A549 (cell line): ENCODE measurements at regions not wholly inside any gene's neighbourhood (a gene's known extent, or its start where the extent isn't known, plus 50 kb on each side); places are given as distances from the start of the nearest gene placed in this dataset.

ENCODE experiments used
- ATAC-seq, 2 experiments: fragments of 200-7000 bp in 1 of 2; fragments of >200 bp in 1 of 2; cut with Nextera tagmentation in 1 of 2; cut with Tn5 transposase in 1 of 2; 3 replicates each; pipeline versions ENCODE4 v1.8.0 to v1.9.1; 2018 to 2020; ENCODE audit warnings: mild to moderate bottlenecking in 1 of 2, moderate library complexity in 1 of 2
- CTCF ChIA-PET: fragments of 300-600 bp; sonication (Branson Sonifier 250); formaldehyde crosslinking; extraction: SDS; loops from one replicate; lab custom pipeline; 2021; ENCODE audit warnings: antibody characterized with exemption, inconsistent platforms; lab: Yijun Ruan, JAX
- POLR2A ChIA-PET: fragments of 350-600 bp; formaldehyde crosslinking; extraction: SDS; loops from one replicate; lab custom pipeline; 2021; ENCODE audit warnings: antibody characterized with exemption, inconsistent platforms; lab: Yijun Ruan, JAX
- DNase-seq, 2 experiments: peaks; one replicate each; pipeline versions ENCODE4 v3.0.0 to v3.0.0-alpha.2; 2011 to 2016; ENCODE audit warnings: low read depth in 1 of 2, low spot score in 1 of 2
- FAIRE-seq: peaks from 2 replicates; lab custom pipeline; 2011; peaks lifted over from hg19 to GRCh38; lab: Jason Lieb, UNC
- H3K27ac ChIP-seq, 2 experiments: fragments of >200 bp; sonication (Bioruptor Twin); formaldehyde crosslinking; 3 replicates each; pipeline ENCODE4 v1.5.1; 2016 to 2017
- H3K4me1 ChIP-seq: fragments of >200 bp; sonication (Bioruptor Twin); formaldehyde crosslinking; 3 replicates; pipeline ENCODE4 v1.6.1; 2016
- H3K4me2 ChIP-seq: fragments of >200 bp; sonication (Bioruptor Twin); formaldehyde crosslinking; 3 replicates; pipeline ENCODE4 v1.6.1; 2016
- H3K4me3 ChIP-seq: fragments of >200 bp; sonication (Bioruptor Twin); formaldehyde crosslinking; 3 replicates; pipeline ENCODE4 v1.5.1; 2016
- H3K9me3 ChIP-seq: fragments of >200 bp; sonication (Bioruptor Twin); formaldehyde crosslinking; 3 replicates; pipeline ENCODE4 v1.6.1; 2016
- BHLHE40 ChIP-seq: IDR thresholded peaks from 2 replicates; pipeline ENCODE4 v1.6.1; 2012; ENCODE audit warnings: low read depth, low read length, inconsistent platforms
- CEBPB ChIP-seq, 2 experiments: fragments of >200 bp in 1 of 2; sonication (Bioruptor Twin) in 1 of 2; formaldehyde crosslinking in 1 of 2; IDR thresholded peaks; 2 replicates each; pipeline ENCODE4 v1.6.1; 2012 to 2016
- CHD2 ChIP-seq: fragments of 150-350 bp; IDR thresholded peaks from 2 replicates; pipeline ENCODE4 v1.6.1; 2014; ENCODE audit warnings: low read length; ENCODE audit not compliant: partially characterized antibody
- EHMT2 ChIP-seq: fragments of 200-600 bp; sonication (generic); IDR thresholded peaks from 2 replicates; pipeline ENCODE4 v1.6.1; 2016; ENCODE audit warnings: antibody characterized with exemption, low read depth, mild to moderate bottlenecking, moderate library complexity
- FOSB ChIP-seq: fragments of 250-450 bp; sonication (Bioruptor Pico); IDR thresholded peaks from 2 replicates; pipeline ENCODE4 v1.5.0; 2020; ENCODE audit warnings: mild to moderate bottlenecking, moderate library complexity
- FOXS1 ChIP-seq: fragments of 250-450 bp; sonication (Bioruptor Pico); IDR thresholded peaks from 2 replicates; pipeline ENCODE4 v1.5.0; 2020; ENCODE audit warnings: mild to moderate bottlenecking, moderate library complexity
- GATA3 ChIP-seq: IDR thresholded peaks from 2 replicates; pipeline ENCODE4 v1.6.1; 2012; ENCODE audit warnings: borderline replicate concordance
- HES2 ChIP-seq: fragments of >200 bp; sonication (Bioruptor Twin); formaldehyde crosslinking; IDR thresholded peaks from 2 replicates; pipeline ENCODE4 v1.6.1; 2016
- HMGXB4 ChIP-seq: fragments of 250-450 bp; sonication (Bioruptor Pico); IDR thresholded peaks from 2 replicates; pipeline ENCODE4 v1.5.0; 2021; ENCODE audit warnings: mild to moderate bottlenecking, moderate library complexity, borderline replicate concordance
- HOXB13 ChIP-seq: fragments of 250-450 bp; sonication (Bioruptor Pico); IDR thresholded peaks from 2 replicates; pipeline ENCODE4 v1.5.0; 2020; ENCODE audit warnings: low read depth, mild to moderate bottlenecking, moderate library complexity
- JUN ChIP-seq, 2 experiments: fragments of >200 bp; sonication (Bioruptor Twin); formaldehyde crosslinking; IDR thresholded peaks; 2 replicates in 1 of 2; 3 replicates in 1 of 2; pipeline ENCODE4 v1.6.1; 2016 to 2017
- JUNB ChIP-seq: fragments of >200 bp; sonication (Bioruptor Twin); formaldehyde crosslinking; IDR thresholded peaks from 2 replicates; pipeline ENCODE4 v1.6.1; 2016
- MAFK ChIP-seq: fragments of 450-650 bp; IDR thresholded peaks from 2 replicates; pipeline ENCODE4 v1.6.1; 2014; ENCODE audit not compliant: partially characterized antibody
- MYC ChIP-seq: IDR thresholded peaks from 2 replicates; pipeline ENCODE4 v1.6.1; 2012; ENCODE audit warnings: mild to moderate bottlenecking, inconsistent platforms, low read length, improper control_type of control experiment, borderline replicate concordance
- NFE2L2 ChIP-seq: fragments of 150-350 bp; conservative IDR thresholded peaks from 2 replicates; pipeline ENCODE4 v1.6.1; 2014; ENCODE audit warnings: low read length
- NPAS2 ChIP-seq: fragments of 250-450 bp; sonication (Bioruptor Pico); IDR thresholded peaks from 2 replicates; pipeline ENCODE4 v1.8.0; 2022; ENCODE audit warnings: mild to moderate bottlenecking, moderate library complexity, borderline replicate concordance
- RAD21 ChIP-seq, 2 experiments: fragments of >200 bp in 1 of 2; sonication (Bioruptor Twin) in 1 of 2; formaldehyde crosslinking in 1 of 2; IDR thresholded peaks in 1 of 2; conservative IDR thresholded peaks in 1 of 2; 2 replicates in 1 of 2; 3 replicates in 1 of 2; pipeline ENCODE4 v1.6.1; 2012 to 2018; ENCODE audit warnings: inconsistent platforms in 1 of 2
- REST ChIP-seq: fragments of 200-600 bp; sonication (generic); IDR thresholded peaks from 2 replicates; pipeline ENCODE4 v1.6.1; 2016; ENCODE audit warnings: antibody characterized with exemption, mild to moderate bottlenecking, moderate library complexity
- SMC3 ChIP-seq: fragments of >200 bp; sonication (Bioruptor Twin); formaldehyde crosslinking; IDR thresholded peaks from 3 replicates; pipeline ENCODE4 v1.6.1; 2018; ENCODE audit warnings: inconsistent platforms
- TFCP2L1 ChIP-seq: fragments of 250-450 bp; sonication (Bioruptor Pico); IDR thresholded peaks from 2 replicates; pipeline ENCODE4 v1.5.0; 2021; ENCODE audit warnings: mild to moderate bottlenecking
- ZSCAN20 ChIP-seq: fragments of 250-450 bp; sonication (Bioruptor Pico); IDR thresholded peaks from 2 replicates; pipeline ENCODE4 v1.8.0; 2022; ENCODE audit warnings: mild to moderate bottlenecking, moderate library complexity
- WGBS: methylation state at CpG from one replicate; pipeline ENCODE4 v1.1.6; 2017; ENCODE audit errors: missing lambda C conversion rate; 5-methylcytosine and 5-hydroxymethylcytosine counted together

- H3K27ac ChIP-seq = no peak overlapping the region
- 17% methylated on average over 3 of the region's 3 CpGs for WGBS
- no peaks in the 10 kb centered on the region; the same call in 2 of the 3 replicates for H3K9me3 ChIP-seq
- TF ChIP-seq EHMT2 (no peak), ZSCAN20 (no peak), NFE2L2 (no peak), MAFK (no peak), FOXS1 (CRISPR knock-in tag) (no peak), NPAS2 (CRISPR knock-in tag) (no peak), FOSB (CRISPR knock-in tag) (no peak)
- DNase-seq (no peak), ATAC-seq (no peak), FAIRE-seq (no peak)
- CTCF ChIA-PET = no interaction called here
- H3K4me3 ChIP-seq = no peak overlapping the region
- POLR2A ChIA-PET = no interaction called here
- H3K4me1 ChIP-seq = no peaks in the 10 kb centered on the region
- H3K4me2 ChIP-seq = no peak overlapping the region
Measured at GRCh38 chr6:141956046-141956761, 176.5 kb upstream of the GJE1 start.

- no peak overlapping the region for H3K4me2 ChIP-seq
- H3K4me1 ChIP-seq = no peaks in the 10 kb centered on the region
- CTCF ChIA-PET = no interaction called here
- H3K27ac ChIP-seq = no peak overlapping the region
- no peak for FAIRE-seq
- POLR2A ChIA-PET = no interaction called here
- no peak for DNase-seq
- no peaks in the 10 kb centered on the region; the same call in 2 of the 3 replicates for H3K9me3 ChIP-seq
- ATAC-seq = no peak
- no peak overlapping the region for H3K4me3 ChIP-seq
- TF ChIP-seq SMC3 (no peak), MYC (no peak), CHD2 (no peak), ZSCAN20 (no peak), REST (no peak), HMGXB4 (CRISPR knock-in tag) (no peak), BHLHE40 (no peak), GATA3 (no peak), RAD21 (conservative IDR thresholded peaks at IDR 0.05 in 1 of 2, IDR thresholded peaks at IDR 0.05 in 1 of 2) (no peak), HES2 (no peak), JUNB (no peak), EHMT2 (no peak), CEBPB (IDR thresholded peaks at IDR 0.05) (no peak), TFCP2L1 (CRISPR knock-in tag) (no peak), JUN (IDR thresholded peaks at IDR 0.05) (no peak), HOXB13 (CRISPR knock-in tag) (no peak)
Measured at GRCh38 chr6:141953072-141953471, 179.7 kb upstream of the GJE1 start.
